H1 (cell line): ENCODE measurements at regions not wholly inside any gene's neighbourhood (a gene's known extent, or its start where the extent isn't known, plus 50 kb on each side); places are given as distances from the start of the nearest gene placed in this dataset.

Experiments used
- MAFK ChIP-seq: IDR thresholded peaks from 2 replicates; pipeline ENCODE4 v1.6.1; 2012; ENCODE audit warnings: low read depth, mild to moderate bottlenecking, improper control_type of control experiment, low read length
- NANOG ChIP-seq: IDR thresholded peaks from 2 replicates; pipeline ENCODE4 v1.6.1; 2011; ENCODE audit warnings: low read length, low read depth, mild to moderate bottlenecking, inconsistent platforms; ENCODE audit not compliant: insufficient read depth, poor library complexity, severe bottlenecking

GRCh38 chr11:70669871-70670675 is 271.7 kb downstream of the CTTN start (continued):
- TF ChIP-seq NANOG (no peak), MAFK (no peak)
